DMS153 (cell line): ENCODE measurements at regions not wholly inside any gene's neighbourhood (a gene's known extent, or its start where the extent isn't known, plus 50 kb on each side); places are given as distances from the start of the nearest gene placed in this dataset.

Experiments used
- DNase-seq: peaks from one replicate; lab custom pipeline; 2025; lab: John Stamatoyannopoulos, UW

DNA sequence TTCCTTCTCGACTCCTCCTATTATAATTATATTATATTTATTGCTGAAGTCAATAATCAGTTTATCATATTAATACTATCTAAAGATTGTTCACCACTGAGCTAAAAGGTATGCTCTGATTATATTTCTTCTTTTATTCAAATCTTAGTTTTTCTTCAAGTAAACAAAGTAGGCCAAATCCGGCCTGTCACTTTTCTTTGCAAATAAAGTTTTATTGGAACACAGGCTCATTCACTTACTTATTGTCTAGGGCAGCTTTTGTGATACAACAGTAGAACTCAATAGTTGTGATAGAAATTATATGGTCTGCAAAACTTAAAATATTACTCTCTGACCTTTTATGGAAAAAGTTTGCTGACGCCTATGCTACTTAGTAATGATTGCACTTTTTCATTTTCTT, 92.4 kb upstream of the DNAJC19 start:
- no peak for DNase-seq

DNA sequence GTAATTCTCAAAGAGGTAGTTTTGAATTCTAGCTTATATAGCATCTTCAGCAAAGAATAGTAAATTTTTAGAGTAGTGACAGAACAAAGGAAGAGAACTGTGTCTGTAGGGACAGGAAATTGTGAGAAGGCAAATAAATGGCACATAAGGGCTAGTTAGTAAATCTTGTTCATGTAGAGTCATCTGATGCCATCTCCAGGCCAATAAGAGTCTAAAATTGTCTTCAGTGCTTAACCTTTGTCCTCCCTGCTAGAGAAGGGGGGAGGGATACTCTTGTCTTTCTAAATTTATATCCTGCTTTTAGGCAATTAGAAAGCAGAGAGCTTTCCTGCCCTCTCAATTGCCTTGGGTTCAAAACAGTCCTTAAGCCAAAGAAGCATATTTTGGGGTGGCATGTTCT, 87.0 kb upstream of the DNAJC19 start:
- no peak for DNase-seq

DNA sequence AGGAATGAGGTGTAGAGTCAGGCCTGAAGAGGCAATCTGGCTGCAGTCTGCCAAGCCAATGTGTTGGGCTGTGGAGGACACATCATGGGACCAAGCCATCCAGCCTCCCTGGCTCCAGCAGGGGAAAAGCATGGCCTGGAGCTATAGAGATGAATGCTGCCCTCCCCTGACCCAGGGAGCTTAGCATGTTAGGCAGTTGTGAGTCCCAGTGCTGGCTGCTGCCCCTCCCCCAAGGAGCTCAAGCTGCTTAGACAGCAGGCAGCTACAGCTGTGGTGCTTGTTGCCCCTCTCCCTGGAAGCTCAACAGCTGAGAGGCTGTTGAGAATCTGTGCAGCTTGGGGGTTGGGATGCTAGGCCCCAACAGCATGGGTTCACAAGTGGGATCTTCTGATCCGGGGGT, 85.6 kb upstream of the DNAJC19 start:
- no peak for DNase-seq

DNA sequence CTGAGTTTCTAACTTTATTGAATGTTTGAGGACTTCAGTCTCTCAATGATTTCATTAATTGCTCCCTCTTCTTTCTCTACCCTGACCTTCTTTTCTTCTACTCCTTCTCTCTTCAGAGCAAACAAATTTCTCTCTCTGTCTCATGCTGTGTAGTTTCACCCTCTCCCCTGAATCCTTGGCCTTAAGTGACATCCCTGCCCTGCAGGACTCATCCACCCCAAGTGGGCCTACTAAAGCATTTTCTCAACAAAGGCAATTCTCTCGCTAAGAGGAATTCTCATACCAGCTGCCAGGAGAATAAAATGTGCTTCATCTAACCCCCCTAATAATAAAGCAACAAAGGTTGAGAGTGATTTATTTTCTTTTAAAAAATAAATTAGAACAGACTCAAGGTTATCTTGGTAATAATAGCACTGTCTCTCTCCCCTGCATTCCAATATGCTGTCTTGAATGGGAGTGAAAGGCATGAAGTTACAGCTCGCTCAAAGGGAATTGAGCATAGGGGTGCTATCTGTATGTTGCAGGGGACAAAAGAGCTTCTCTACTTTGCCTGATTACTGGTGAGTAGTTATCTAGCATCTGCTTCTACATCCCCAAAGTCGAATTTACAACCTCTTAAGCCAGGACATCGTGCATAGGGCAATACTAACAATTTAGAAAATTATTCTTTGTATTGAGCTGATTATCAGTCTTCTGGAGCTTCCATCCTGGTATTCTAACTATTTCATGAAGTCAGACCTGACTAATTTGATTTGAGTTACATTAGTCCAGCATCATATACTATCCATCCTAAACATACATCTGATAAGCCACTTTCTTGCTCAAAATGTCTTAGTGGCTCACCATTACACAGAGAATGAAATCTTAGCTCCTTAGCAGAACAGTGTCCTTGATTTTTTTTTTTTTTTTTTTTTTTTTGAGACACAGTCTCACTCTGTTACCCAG, 76.9 kb upstream of the DNAJC19 start:
- no peak for DNase-seq

DNA sequence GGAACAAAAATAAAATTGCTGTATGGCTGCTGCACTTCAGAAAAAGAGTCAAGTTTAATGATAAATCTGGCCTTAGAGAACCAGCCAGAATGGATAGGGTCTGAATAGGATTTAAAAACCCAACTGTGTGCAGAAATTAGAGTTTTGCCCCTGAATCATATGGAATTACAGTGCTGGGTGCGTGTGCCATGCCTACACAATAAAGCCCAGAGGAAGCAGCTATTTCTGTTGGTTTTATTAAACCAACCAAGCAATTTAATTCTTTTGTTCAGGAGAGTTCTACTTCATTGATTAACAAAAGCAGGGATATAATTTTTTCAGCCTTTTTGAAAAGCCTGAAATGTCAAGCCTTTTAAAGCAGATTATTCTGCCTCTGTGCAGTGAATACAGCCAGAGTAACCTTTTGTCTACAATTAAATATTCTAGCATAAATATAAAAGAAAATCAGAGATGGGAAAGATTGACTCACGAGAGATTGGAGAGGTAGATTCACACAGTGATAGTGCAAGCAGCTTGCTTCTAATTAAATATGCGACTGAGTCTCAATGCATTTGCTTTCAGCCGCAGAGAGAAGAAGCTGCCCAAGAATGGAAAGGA, 66.7 kb upstream of the DNAJC19 start:
- DNase-seq = no peak

DNA sequence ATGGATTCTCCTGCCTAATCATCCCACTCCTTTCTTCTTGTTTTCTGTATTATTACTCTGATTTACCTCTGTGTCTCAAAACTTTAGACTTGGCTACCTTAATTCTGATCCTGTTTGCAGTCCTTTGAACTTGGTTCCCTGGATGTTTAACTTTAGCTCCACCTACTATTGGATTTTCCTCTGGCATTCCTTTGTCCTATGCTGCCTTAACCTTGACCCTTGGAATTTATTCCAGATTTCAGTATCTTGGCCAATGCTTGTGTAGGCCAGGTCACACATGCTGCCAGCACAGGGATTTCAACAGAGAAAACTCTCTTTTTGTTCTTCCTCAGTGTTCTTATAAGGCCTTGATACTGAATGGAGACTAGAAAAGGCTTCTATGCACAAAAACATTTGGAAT, 65.0 kb upstream of the DNAJC19 start:
- no peak for DNase-seq

DNA sequence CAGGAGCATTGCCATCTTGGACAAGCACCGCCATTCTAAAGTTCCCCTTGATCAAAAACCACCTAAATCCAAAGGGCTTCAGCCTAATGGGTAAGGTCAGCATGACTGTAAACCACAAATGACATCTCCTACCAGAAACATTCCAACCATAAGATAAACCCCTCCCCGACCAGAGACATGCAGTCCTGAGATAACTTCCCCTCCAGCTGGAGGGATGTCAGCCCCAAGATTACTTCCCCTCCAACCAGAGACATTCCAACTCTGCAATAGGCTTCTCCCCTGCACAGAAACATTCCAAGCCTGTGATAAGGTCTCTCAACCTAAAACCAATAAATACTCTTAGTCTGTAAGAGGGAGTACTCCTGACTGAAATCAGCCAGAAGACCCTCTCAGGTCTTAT, 62.7 kb upstream of the DNAJC19 start:
- DNase-seq = no peak

DNA sequence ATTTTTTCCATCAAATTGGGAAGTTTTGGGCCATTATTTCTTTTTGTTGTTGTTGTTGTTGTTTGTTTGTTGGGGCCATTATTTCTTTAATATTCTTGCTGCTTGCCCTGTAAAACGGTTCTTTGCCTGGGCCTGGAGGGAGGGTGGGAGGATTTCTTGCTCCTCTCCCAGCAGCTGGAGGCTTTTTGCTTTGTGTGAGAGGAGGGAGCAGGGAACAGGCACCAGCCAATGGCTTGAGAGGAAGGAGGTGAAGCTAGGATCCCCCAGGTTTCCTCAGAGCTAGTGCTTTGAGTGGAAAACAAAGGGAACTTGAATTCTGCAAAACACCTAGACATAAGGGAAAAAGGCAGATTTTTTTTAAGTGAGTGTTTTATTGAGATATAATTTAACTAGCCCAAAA, 61.2 kb upstream of the DNAJC19 start:
- DNase-seq = no peak

DNA sequence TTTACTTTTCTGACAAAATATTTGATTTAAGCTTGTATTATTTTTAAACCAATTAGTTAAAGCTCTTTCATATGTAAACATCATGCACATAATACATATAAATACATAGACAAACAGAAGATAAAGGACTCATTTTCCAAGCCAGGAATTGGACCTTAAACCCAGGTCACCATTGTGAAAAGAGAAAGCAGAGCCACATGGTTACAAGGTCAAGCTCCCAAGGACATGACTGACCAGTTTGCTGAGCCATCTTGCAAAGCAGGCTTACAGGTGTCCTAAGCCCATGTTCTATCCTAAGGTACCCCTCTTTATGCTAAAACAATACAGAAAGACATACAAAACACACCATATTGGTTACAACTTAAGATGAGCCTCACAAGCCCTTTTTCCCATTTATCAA, 50.5 kb upstream of the DNAJC19 start:
- DNase-seq = no peak
